Tibial artery (tissue), 4 donors: ENCODE measurements at regions not wholly inside any gene's neighbourhood (a gene's known extent, or its start where the extent isn't known, plus 50 kb on each side); places are given as distances from the start of the nearest gene placed in this dataset.

Experiments used
- DNase-seq, 2 donors: peaks; one replicate each; pipeline ENCODE4 v3.0.0-alpha.2; 2019
- H3K27ac ChIP-seq, 2 donors: fragments of 200-600 bp; sonication (generic) in 1 of 2; 1 replicate in 1 of 2; 2 replicates in 1 of 2; pipeline ENCODE4 v1.5.1; 2018 to 2019; ENCODE audit warnings: mild to moderate bottlenecking in 1 of 2
- H3K27me3 ChIP-seq, 2 donors: fragments of 200-600 bp; sonication (generic) in 1 of 2; one replicate each; pipeline versions ENCODE4 v1.5.1 to v1.6.0; 2016 to 2019
- H3K36me3 ChIP-seq, 3 donors: fragments of 200-600 bp; sonication (generic) in 2 of 3; one replicate each; pipeline ENCODE4 v1.5.1; 2016 to 2019; ENCODE audit warnings: mild to moderate bottlenecking in 2 of 3
- H3K4me1 ChIP-seq, 4 donors: fragments of 200-600 bp; sonication (generic) in 2 of 4; 1 replicate in 3 of 4; 2 replicates in 1 of 4; pipeline ENCODE4 v1.5.1; 2016 to 2019
- H3K4me3 ChIP-seq, 2 donors: fragments of 200-600 bp; sonication (generic) in 1 of 2; 1 replicate in 1 of 2; 2 replicates in 1 of 2; pipeline ENCODE4 v1.5.1; 2018 to 2019; ENCODE audit warnings: mild to moderate bottlenecking in 2 of 2
- H3K9me3 ChIP-seq, 3 donors: fragments of 200-600 bp; sonication (generic) in 1 of 3; one replicate each; pipeline ENCODE4 v1.5.1; 2016 to 2019
- intact Hi-C: fragments of 100-400 bp; cut with DNase I; formaldehyde crosslinking; loops from one replicate; pipeline ENCODE4 v1.15.0; 2023; ENCODE audit warnings: low total_unique reads
- TF ChIP-seq, protein P1 (sequence below), 2 experiments: fragments of 200-600 bp in 1 of 2; fragments of 450-650 bp in 1 of 2; IDR thresholded peaks; one replicate each; pipeline ENCODE4 v1.5.1; 2017 to 2019; ENCODE audit warnings: antibody characterized with exemption in 2 of 2, mild to moderate bottlenecking in 1 of 2, moderate library complexity in 1 of 2

DNA sequence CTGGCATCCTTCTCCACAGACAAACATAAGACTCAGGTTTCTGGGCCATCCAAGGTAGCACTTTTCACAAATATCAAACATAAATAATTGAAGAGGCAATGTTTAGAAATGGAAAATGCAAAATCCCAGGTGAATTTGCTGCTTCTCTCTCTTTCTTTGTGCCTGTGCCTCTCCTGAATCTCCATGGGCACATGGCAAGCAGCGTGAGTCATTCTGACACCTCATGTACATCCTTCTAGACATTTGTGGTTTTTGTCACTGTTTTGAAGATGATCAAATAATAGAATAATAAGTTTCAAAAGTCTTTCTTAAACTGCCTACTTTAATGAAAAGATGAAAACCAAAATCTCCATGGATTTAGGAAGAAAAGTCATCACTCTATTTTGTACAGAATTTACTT lies 60.3 kb upstream of the RAB11FIP2 start:
- Histone ChIP-seq H3K4me1 (peaks cover 0 to 5% (median 0%) of the 10 kb centered on the region in 4 donors), H3K4me3 (no peak overlapping the region), H3K27ac (no peak overlapping the region), H3K27me3 (no peaks in the 10 kb centered on the region), H3K36me3 (no peaks in the 10 kb centered on the region), H3K9me3 (no peaks in the 10 kb centered on the region)
- TF ChIP-seq, protein P1, sequence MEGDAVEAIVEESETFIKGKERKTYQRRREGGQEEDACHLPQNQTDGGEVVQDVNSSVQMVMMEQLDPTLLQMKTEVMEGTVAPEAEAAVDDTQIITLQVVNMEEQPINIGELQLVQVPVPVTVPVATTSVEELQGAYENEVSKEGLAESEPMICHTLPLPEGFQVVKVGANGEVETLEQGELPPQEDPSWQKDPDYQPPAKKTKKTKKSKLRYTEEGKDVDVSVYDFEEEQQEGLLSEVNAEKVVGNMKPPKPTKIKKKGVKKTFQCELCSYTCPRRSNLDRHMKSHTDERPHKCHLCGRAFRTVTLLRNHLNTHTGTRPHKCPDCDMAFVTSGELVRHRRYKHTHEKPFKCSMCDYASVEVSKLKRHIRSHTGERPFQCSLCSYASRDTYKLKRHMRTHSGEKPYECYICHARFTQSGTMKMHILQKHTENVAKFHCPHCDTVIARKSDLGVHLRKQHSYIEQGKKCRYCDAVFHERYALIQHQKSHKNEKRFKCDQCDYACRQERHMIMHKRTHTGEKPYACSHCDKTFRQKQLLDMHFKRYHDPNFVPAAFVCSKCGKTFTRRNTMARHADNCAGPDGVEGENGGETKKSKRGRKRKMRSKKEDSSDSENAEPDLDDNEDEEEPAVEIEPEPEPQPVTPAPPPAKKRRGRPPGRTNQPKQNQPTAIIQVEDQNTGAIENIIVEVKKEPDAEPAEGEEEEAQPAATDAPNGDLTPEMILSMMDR (IDR thresholded peaks at IDR 0.05) = no peak
- intact Hi-C loops = loop anchor here (5.0 kb wide), 1 partner anchor 570 kb away; no protein-coding TSS in a partner anchor
- no peak for DNase-seq

GRCh38 chr10:118106426-118106825 lies 59.7 kb upstream of the RAB11FIP2 start:
- DNase-seq = no peak
- Histone ChIP-seq H3K4me1 (peaks cover 0 to 11% (median 0%) of the 10 kb centered on the region in 4 donors), H3K36me3 (no peaks in the 10 kb centered on the region), H3K27me3 (no peaks in the 10 kb centered on the region), H3K4me3 (no peak overlapping the region), H3K9me3 (no peaks in the 10 kb centered on the region), H3K27ac (no peak overlapping the region)
- intact Hi-C loops = loop anchor here (5.0 kb wide), 1 partner anchor 569 kb away; no protein-coding TSS in a partner anchor
- TF ChIP-seq, protein P1 (IDR thresholded peaks at IDR 0.05) = peak; percentile 23 to 38

GRCh38 chr10:118102121-118102520 lies 55.4 kb upstream of the RAB11FIP2 start:
- intact Hi-C loops = no loop called here
- Histone ChIP-seq H3K36me3 (no peaks in the 10 kb centered on the region), H3K4me3 (no peak overlapping the region), H3K9me3 (no peaks in the 10 kb centered on the region), H3K27ac (no peak overlapping the region), H3K27me3 (no peaks in the 10 kb centered on the region), H3K4me1 (peaks cover 0 to 18% (median 0%) of the 10 kb centered on the region in 4 donors)
- DNase-seq = no peak
- TF ChIP-seq, protein P1 (IDR thresholded peaks at IDR 0.05) = no peak

GRCh38 chr10:118101501-118101900 lies 54.8 kb upstream of the RAB11FIP2 start:
- DNase-seq = no peak
- intact Hi-C loops = no loop called here
- Histone ChIP-seq H3K4me1 (peaks cover 0 to 18% (median 0%) of the 10 kb centered on the region in 4 donors), H3K27ac (no peak overlapping the region), H3K27me3 (no peaks in the 10 kb centered on the region), H3K9me3 (no peaks in the 10 kb centered on the region), H3K36me3 (no peaks in the 10 kb centered on the region), H3K4me3 (no peak overlapping the region)
- TF ChIP-seq, protein P1 (IDR thresholded peaks at IDR 0.05) = no peak
